H9 (cell line): ENCODE measurements at regions not wholly inside any gene's neighbourhood (a gene's known extent, or its start where the extent isn't known, plus 50 kb on each side); places are given as distances from the start of the nearest gene placed in this dataset.

ENCODE experiments used
- DNase-seq: peaks from one replicate; pipeline ENCODE4 v3.0.0-alpha.2; 2017
- H2AFZ ChIP-seq: one replicate; pipeline ENCODE4 v1.6.1; 2013; ENCODE audit warnings: mild to moderate bottlenecking, low read length, control low read depth, moderate library complexity
- H2AK5ac ChIP-seq: 2 replicates; pipeline ENCODE4 v1.6.1; 2013; ENCODE audit warnings: low read length, control low read depth, mixed read lengths; ENCODE audit not compliant: insufficient read length
- H2BK120ac ChIP-seq: one replicate; pipeline ENCODE4 v1.6.1; 2013; ENCODE audit warnings: low read depth, mild to moderate bottlenecking, low read length, control low read depth, inconsistent platforms; ENCODE audit not compliant: poor library complexity, severe bottlenecking
- H2BK12ac ChIP-seq: 2 replicates; pipeline ENCODE4 v1.6.1; 2013; ENCODE audit warnings: low read length, control low read depth, mixed read lengths, low read depth; ENCODE audit not compliant: insufficient read length
- H2BK15ac ChIP-seq: 2 replicates; pipeline ENCODE4 v1.6.1; 2013; ENCODE audit warnings: low read depth, low read length, control low read depth
- H2BK20ac ChIP-seq: one replicate; pipeline ENCODE4 v1.6.1; 2013; ENCODE audit warnings: low read depth, mild to moderate bottlenecking, low read length, control low read depth, inconsistent platforms; ENCODE audit not compliant: poor library complexity, severe bottlenecking
- H2BK5ac ChIP-seq: 2 replicates; pipeline ENCODE4 v1.6.1; 2013; ENCODE audit warnings: low read length, control low read depth, mixed read lengths; ENCODE audit not compliant: insufficient read length
- H3K14ac ChIP-seq: 2 replicates; pipeline ENCODE4 v1.6.1; 2013; ENCODE audit warnings: low read length, control low read depth; ENCODE audit not compliant: insufficient read depth
- H3K18ac ChIP-seq: 2 replicates; pipeline ENCODE4 v1.6.1; 2013; ENCODE audit warnings: low read depth, mild to moderate bottlenecking, mixed read lengths, low read length, control low read depth; ENCODE audit not compliant: insufficient read length
- H3K23ac ChIP-seq: 2 replicates; pipeline ENCODE4 v1.6.1; 2013; ENCODE audit warnings: low read length, control low read depth, mixed read lengths, low read depth; ENCODE audit not compliant: insufficient read length
- H3K23me2 ChIP-seq: 2 replicates; pipeline ENCODE4 v1.6.1; 2013; ENCODE audit warnings: low read depth, mild to moderate bottlenecking, mixed read lengths, low read length, control low read depth; ENCODE audit not compliant: insufficient read length, poor library complexity, severe bottlenecking
- H3K27ac ChIP-seq: 2 replicates; pipeline ENCODE4 v1.5.1; 2013; ENCODE audit warnings: low read length, control low read depth, mixed read lengths, low read depth; ENCODE audit not compliant: insufficient read length
- H3K27me3 ChIP-seq: 2 replicates; pipeline ENCODE4 v1.6.1; 2013; ENCODE audit warnings: low read length, control low read depth, inconsistent platforms; ENCODE audit not compliant: insufficient read depth
- H3K4ac ChIP-seq: 2 replicates; pipeline ENCODE4 v1.6.1; 2013; ENCODE audit warnings: low read depth, mild to moderate bottlenecking, control low read depth, inconsistent platforms, low read length, moderate library complexity
- H3K4me1 ChIP-seq: 2 replicates; pipeline ENCODE4 v1.6.1; 2013; ENCODE audit warnings: low read length, control low read depth, inconsistent platforms; ENCODE audit not compliant: insufficient read depth
- H3K4me2 ChIP-seq: 2 replicates; pipeline ENCODE4 v1.6.1; 2013; ENCODE audit warnings: low read length, control low read depth, mixed read lengths; ENCODE audit not compliant: insufficient read length, insufficient read depth
- H3K56ac ChIP-seq: 2 replicates; pipeline ENCODE4 v1.6.1; 2013; ENCODE audit warnings: low read depth, mild to moderate bottlenecking, mixed read lengths, low read length, control low read depth; ENCODE audit not compliant: insufficient read length
- H3K79me1 ChIP-seq: 2 replicates; pipeline ENCODE4 v1.6.1; 2013; ENCODE audit warnings: low read depth, mild to moderate bottlenecking, moderate library complexity, low read length, control low read depth, inconsistent platforms; ENCODE audit not compliant: insufficient read depth, poor library complexity, severe bottlenecking
- H3K79me2 ChIP-seq: 2 replicates; pipeline ENCODE4 v1.6.1; 2013; ENCODE audit warnings: low read length, control low read depth, inconsistent platforms; ENCODE audit not compliant: insufficient read depth
- H3K9ac ChIP-seq: 2 replicates; pipeline ENCODE4 v1.6.1; 2013; ENCODE audit warnings: low read length, control low read depth, mixed read lengths; ENCODE audit not compliant: insufficient read length; ENCODE audit errors: extremely low read depth
- H3K9me3 ChIP-seq: one replicate; pipeline ENCODE4 v1.6.1; 2013; ENCODE audit warnings: low read depth, low read length, inconsistent platforms; ENCODE audit not compliant: control insufficient read depth
- H3T11ph ChIP-seq: one replicate; pipeline ENCODE4 v1.6.1; 2013; ENCODE audit warnings: mild to moderate bottlenecking, low read length, control low read depth, inconsistent platforms
- H4K20me1 ChIP-seq: one replicate; pipeline ENCODE4 v1.6.1; 2013; ENCODE audit not compliant: control insufficient read depth, insufficient read length, insufficient read depth
- H4K5ac ChIP-seq: 2 replicates; pipeline ENCODE4 v1.6.1; 2013; ENCODE audit warnings: low read depth, mild to moderate bottlenecking, mixed read lengths, low read length, control low read depth; ENCODE audit not compliant: insufficient read length
- H4K8ac ChIP-seq: replicated peaks from 2 replicates; pipeline ENCODE4 v1.6.1; 2013; ENCODE audit warnings: low read length, control low read depth, mixed read lengths, low read depth; ENCODE audit not compliant: insufficient read length
- H4K91ac ChIP-seq: 2 replicates; pipeline ENCODE4 v1.6.1; 2013; ENCODE audit warnings: low read depth, mild to moderate bottlenecking, moderate library complexity, mixed read lengths, low read length, control low read depth; ENCODE audit not compliant: insufficient read length
- H3K27ac Mint-ChIP-seq, 3 experiments: 2 replicates in 2 of 3; 3 replicates in 1 of 3; pipeline ENCODE4 v1.8.0; 2020 to 2021; ENCODE audit warnings: mixed read lengths in 3 of 3, mild to moderate bottlenecking in 1 of 3, moderate library complexity in 1 of 3
- H3K27me3 Mint-ChIP-seq: 2 replicates; pipeline ENCODE4 v1.8.0; 2021; ENCODE audit warnings: low read depth, mild to moderate bottlenecking, moderate library complexity, mixed read lengths
- H3K36me3 Mint-ChIP-seq, 3 experiments: 2 replicates in 2 of 3; 3 replicates in 1 of 3; pipeline ENCODE4 v1.8.0; 2020 to 2021; ENCODE audit warnings: low read depth in 3 of 3, mixed read lengths in 3 of 3; ENCODE audit not compliant: insufficient read depth in 1 of 3
- H3K4me1 Mint-ChIP-seq, 2 experiments: 2 replicates each; pipeline ENCODE4 v1.8.0; 2020; ENCODE audit warnings: mixed read lengths in 2 of 2
- H3K4me3 Mint-ChIP-seq, 2 experiments: 2 replicates in 1 of 2; 3 replicates in 1 of 2; pipeline ENCODE4 v1.8.0; 2020 to 2021; ENCODE audit warnings: mild to moderate bottlenecking in 2 of 2, mixed read lengths in 2 of 2, moderate library complexity in 1 of 2
- H3K9me3 Mint-ChIP-seq, 2 experiments: 2 replicates in 1 of 2; 3 replicates in 1 of 2; pipeline ENCODE4 v1.8.0; 2020; ENCODE audit warnings: mild to moderate bottlenecking in 2 of 2, mixed read lengths in 2 of 2, moderate library complexity in 1 of 2
- WGBS: extraction: QIAGEN DNeasy Blood & Tissue Kit; methylation state at CpG from one replicate; pipeline ENCODE4 v1.1.7; 2013; ENCODE audit warnings: missing lambda C conversion rate, low lambda C conversion rate, mixed read lengths; ENCODE audit not compliant: insufficient read length; ENCODE audit errors: extremely low coverage; 5-methylcytosine and 5-hydroxymethylcytosine counted together
- TF ChIP-seq, protein P1 (sequence below): fragments of 200-600 bp; sonication (generic); conservative IDR thresholded peaks from 3 replicates; pipeline ENCODE4 v1.8.0; 2021; ENCODE audit warnings: antibody characterized with exemption, mild to moderate bottlenecking

DNA sequence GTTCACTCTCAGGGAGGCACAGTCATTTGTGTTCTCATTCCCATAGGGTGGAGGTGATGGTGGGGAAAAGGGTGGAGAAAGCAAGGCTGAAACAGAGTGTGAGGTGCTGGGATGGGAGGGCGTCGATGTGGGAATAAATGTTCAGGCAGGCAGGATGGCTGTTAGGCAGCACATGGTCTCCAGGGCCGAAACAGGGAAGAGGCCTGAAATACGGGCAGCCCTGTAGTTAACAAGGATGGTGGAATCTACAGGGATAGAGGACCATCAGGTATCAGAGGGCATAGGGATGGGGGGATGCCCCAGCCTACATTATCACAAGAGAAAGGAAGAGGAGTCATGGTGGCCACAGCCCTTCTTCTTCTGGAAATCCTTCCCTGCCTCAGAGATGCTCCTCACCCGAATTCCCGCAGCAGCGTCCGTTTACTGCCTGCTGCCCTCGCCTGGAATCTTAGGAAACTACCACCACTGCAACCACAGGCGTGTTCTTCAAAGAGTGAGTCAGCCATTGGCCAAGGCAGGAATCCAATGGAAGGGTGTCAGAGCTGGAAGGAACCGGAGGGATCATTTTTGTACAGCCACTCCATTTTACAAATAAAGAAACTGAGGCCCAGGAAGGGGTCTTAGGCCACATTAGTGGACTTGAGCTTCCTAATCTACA, 49.7 kb upstream of the POMGNT2 start:
- Histone ChIP-seq H3K14ac (no peak overlapping the region), H2BK5ac (no peak overlapping the region), H3K9me3 (no peaks in the 10 kb centered on the region), H3K23ac (no peak overlapping the region), H3K27me3 (no peaks in the 10 kb centered on the region), H2AK5ac (no peak overlapping the region), H2BK15ac (no peak overlapping the region), H2BK120ac (no peak overlapping the region), H2BK20ac (no peak overlapping the region), H3K79me2 (no peaks in the 10 kb centered on the region), H4K5ac (no peak overlapping the region), H3T11ph (no peak overlapping the region), H3K79me1 (no peaks in the 10 kb centered on the region), H2AFZ (no peak overlapping the region), H3K23me2 (no peaks in the 10 kb centered on the region), H4K91ac (no peak overlapping the region), H3K4me2 (no peak overlapping the region), H3K18ac (no peak overlapping the region), H3K56ac (no peak overlapping the region), H3K27ac (no peak overlapping the region), H2BK12ac (no peak overlapping the region), H4K20me1 (no peaks in the 10 kb centered on the region), H3K9ac (no peak overlapping the region), H3K4me1 (no peaks in the 10 kb centered on the region), H3K4ac (no peak overlapping the region), H4K8ac (no peak overlapping the region)
- H3K36me3 Mint-ChIP-seq = no peaks in the 10 kb centered on the region
- peak; percentile 79 for DNase-seq
- H3K4me3 Mint-ChIP-seq = no peak overlapping the region
- peaks cover 3 to 6% of the 10 kb centered on the region in 2 experiments; a peak in 3 of 4 replicates for H3K4me1 Mint-ChIP-seq
- WGBS = no CpG with 5 or more reads among the region's 11 CpGs
- no peak overlapping the region for H3K27ac Mint-ChIP-seq
- H3K9me3 Mint-ChIP-seq = no peaks in the 10 kb centered on the region; a peak in 1 of 5 replicates
- TF ChIP-seq, protein P1, sequence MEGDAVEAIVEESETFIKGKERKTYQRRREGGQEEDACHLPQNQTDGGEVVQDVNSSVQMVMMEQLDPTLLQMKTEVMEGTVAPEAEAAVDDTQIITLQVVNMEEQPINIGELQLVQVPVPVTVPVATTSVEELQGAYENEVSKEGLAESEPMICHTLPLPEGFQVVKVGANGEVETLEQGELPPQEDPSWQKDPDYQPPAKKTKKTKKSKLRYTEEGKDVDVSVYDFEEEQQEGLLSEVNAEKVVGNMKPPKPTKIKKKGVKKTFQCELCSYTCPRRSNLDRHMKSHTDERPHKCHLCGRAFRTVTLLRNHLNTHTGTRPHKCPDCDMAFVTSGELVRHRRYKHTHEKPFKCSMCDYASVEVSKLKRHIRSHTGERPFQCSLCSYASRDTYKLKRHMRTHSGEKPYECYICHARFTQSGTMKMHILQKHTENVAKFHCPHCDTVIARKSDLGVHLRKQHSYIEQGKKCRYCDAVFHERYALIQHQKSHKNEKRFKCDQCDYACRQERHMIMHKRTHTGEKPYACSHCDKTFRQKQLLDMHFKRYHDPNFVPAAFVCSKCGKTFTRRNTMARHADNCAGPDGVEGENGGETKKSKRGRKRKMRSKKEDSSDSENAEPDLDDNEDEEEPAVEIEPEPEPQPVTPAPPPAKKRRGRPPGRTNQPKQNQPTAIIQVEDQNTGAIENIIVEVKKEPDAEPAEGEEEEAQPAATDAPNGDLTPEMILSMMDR = peak; percentile 77
- peaks cover 20% of the 10 kb centered on the region for H3K27me3 Mint-ChIP-seq
